OCI-LY7 (cell line): ENCODE measurements at regions not wholly inside any gene's neighbourhood (a gene's known extent, or its start where the extent isn't known, plus 50 kb on each side); places are given as distances from the start of the nearest gene placed in this dataset.

Experiments
- BruUV-seq: library from RNA; stranded (reverse); fragments of 400-500 nt; replicated peaks from 2 replicates; lab custom pipeline; 2021; lab: Mats Ljungman, UMichigan
- CTCF ChIA-PET: fragments of 300-600 bp; sonication (Branson Sonifier 250); formaldehyde crosslinking; loops from one replicate; lab custom pipeline; 2022; ENCODE audit warnings: antibody characterized with exemption; ENCODE audit not compliant: unreplicated experiment; lab: Charles Lee
- POLR2A ChIA-PET: fragments of 300-600 bp; sonication (Branson Sonifier 250); formaldehyde crosslinking; loops from one replicate; lab custom pipeline; 2022; ENCODE audit warnings: antibody characterized with exemption; lab: Charles Lee
- DNase-seq: peaks from one replicate; pipeline ENCODE4 v3.0.0-alpha.2; 2015; ENCODE audit warnings: low spot score
- H2AFZ ChIP-seq: fragments of 200-600 bp; sonication (generic), shearing (Covaris generic); 2 replicates; pipeline ENCODE4 v1.6.1; 2014; ENCODE audit warnings: mild to moderate bottlenecking, antibody characterized with exemption, low read length, moderate library complexity
- H3K27ac ChIP-seq: fragments of 200-600 bp; sonication (generic); 2 replicates; pipeline ENCODE4 v1.5.1; 2014; ENCODE audit warnings: mixed run types, low read depth, mild to moderate bottlenecking, moderate library complexity, low read length, inconsistent platforms; ENCODE audit not compliant: poor library complexity, severe bottlenecking
- H3K36me3 ChIP-seq: fragments of 200-600 bp; sonication (generic); 2 replicates; pipeline ENCODE4 v1.6.1; 2014; ENCODE audit warnings: mild to moderate bottlenecking, antibody characterized with exemption, low read length, moderate library complexity, mixed read lengths; ENCODE audit not compliant: insufficient read depth
- H3K4me1 ChIP-seq: fragments of 200-600 bp; sonication (generic); 2 replicates; pipeline ENCODE4 v1.5.1; 2014; ENCODE audit warnings: mild to moderate bottlenecking, low read length; ENCODE audit not compliant: insufficient read depth, poor library complexity, severe bottlenecking
- H3K4me2 ChIP-seq: fragments of 200-600 bp; sonication (generic); 2 replicates; pipeline ENCODE4 v1.6.1; 2014; ENCODE audit warnings: mild to moderate bottlenecking, low read length
- H3K4me3 ChIP-seq: fragments of 200-600 bp; sonication (generic); 2 replicates; pipeline ENCODE4 v1.5.1; 2014; ENCODE audit warnings: mild to moderate bottlenecking, low read depth, low read length; ENCODE audit not compliant: poor library complexity, severe bottlenecking
- H3K79me2 ChIP-seq: fragments of 200-600 bp; sonication (generic); 2 replicates; pipeline ENCODE4 v1.6.1; 2016; ENCODE audit warnings: low read depth, mild to moderate bottlenecking, low read length, moderate library complexity, mixed read lengths; ENCODE audit not compliant: insufficient read depth
- H3K9me2 ChIP-seq: fragments of 200-600 bp; sonication (generic); 2 replicates; pipeline ENCODE4 v1.6.1; 2016; ENCODE audit warnings: mild to moderate bottlenecking, low read length, mixed read lengths; ENCODE audit not compliant: insufficient read depth
- H3K9me3 ChIP-seq: fragments of 200-600 bp; sonication (generic); 2 replicates; pipeline ENCODE4 v1.6.1; 2014; ENCODE audit warnings: mild to moderate bottlenecking, mixed run types, low read length, mixed read lengths
- H4K20me1 ChIP-seq: fragments of 200-600 bp; sonication (generic); 2 replicates; pipeline ENCODE4 v1.6.1; 2014; ENCODE audit warnings: mild to moderate bottlenecking, antibody characterized with exemption, low read length, moderate library complexity, mixed read lengths; ENCODE audit not compliant: insufficient read depth
- CTCF ChIP-seq: fragments of 200-600 bp; sonication (generic); conservative IDR thresholded peaks from 2 replicates; pipeline ENCODE4 v1.5.1; 2014; ENCODE audit warnings: mild to moderate bottlenecking, antibody characterized with exemption, low read length, moderate library complexity, mixed read lengths
- EZH2phosphoT487 ChIP-seq: fragments of 200-600 bp; sonication (generic); IDR thresholded peaks from 2 replicates; pipeline ENCODE4 v1.6.1; 2018; ENCODE audit warnings: low read depth, borderline replicate concordance, mild to moderate bottlenecking, mixed run types, antibody characterized with exemption, low read length, moderate library complexity, mixed read lengths
- intact Hi-C: fragments of 100-400 bp; cut with micrococcal nuclease; formaldehyde crosslinking; loops from one replicate; pipeline ENCODE4 v1.10.0; 2022; ENCODE audit not compliant: unreplicated experiment

- Histone ChIP-seq H3K27ac (no peak overlapping the region), H3K9me3 (no peaks in the 10 kb centered on the region), H3K36me3 (no peaks in the 10 kb centered on the region), H2AFZ (no peak overlapping the region), H3K4me2 (no peak overlapping the region), H3K9me2 (no peaks in the 10 kb centered on the region), H3K79me2 (no peaks in the 10 kb centered on the region), H3K4me1 (no peaks in the 10 kb centered on the region), H3K4me3 (no peak overlapping the region), H4K20me1 (no peaks in the 10 kb centered on the region)
- no peak for DNase-seq
- intact Hi-C loops = no loop called here
- CTCF ChIA-PET = no interaction called here
- TF ChIP-seq EZH2phosphoT487 (no peak), CTCF (no peak)
- no TSS peak for BruUV-seq
- POLR2A ChIA-PET = no interaction called here
Observed at GRCh38 chr1:59164371-59164770, 132.5 kb upstream of the FGGY start.

- H3K4me1 ChIP-seq = no peaks in the 10 kb centered on the region
- H2AFZ ChIP-seq = no peak overlapping the region
- ChIA-PET POLR2A (no interaction called here), CTCF (no interaction called here)
- H3K4me2 ChIP-seq = no peak overlapping the region
- DNase-seq = no peak
- no peak overlapping the region for H3K27ac ChIP-seq
- no peaks in the 10 kb centered on the region for H3K79me2 ChIP-seq
- intact Hi-C loops = no loop called here
- H3K9me3 ChIP-seq = no peaks in the 10 kb centered on the region
- BruUV-seq = no TSS peak
- H3K36me3 ChIP-seq = no peaks in the 10 kb centered on the region
- H3K4me3 ChIP-seq = no peak overlapping the region
- no peaks in the 10 kb centered on the region for H3K9me2 ChIP-seq
- no peaks in the 10 kb centered on the region for H4K20me1 ChIP-seq
- TF ChIP-seq EZH2phosphoT487 (no peak), CTCF (no peak)
Observed at GRCh38 chr1:59165353-59165752, 131.5 kb upstream of the FGGY start.

- TF ChIP-seq CTCF (no peak), EZH2phosphoT487 (no peak)
- intact Hi-C loops = no loop called here
- H3K36me3 ChIP-seq = no peaks in the 10 kb centered on the region
- H4K20me1 ChIP-seq = no peaks in the 10 kb centered on the region
- ChIA-PET CTCF (no interaction called here), POLR2A (no interaction called here)
- H2AFZ ChIP-seq = no peak overlapping the region
- H3K9me2 ChIP-seq = no peaks in the 10 kb centered on the region
- H3K9me3 ChIP-seq = no peaks in the 10 kb centered on the region
- BruUV-seq = no TSS peak
- no peak overlapping the region for H3K4me3 ChIP-seq
- H3K27ac ChIP-seq = no peak overlapping the region
- no peak for DNase-seq
- no peak overlapping the region for H3K4me2 ChIP-seq
- no peaks in the 10 kb centered on the region for H3K79me2 ChIP-seq
- no peaks in the 10 kb centered on the region for H3K4me1 ChIP-seq
Observed at GRCh38 chr1:59169703-59170102, 127.2 kb upstream of the FGGY start.
